ELF-1 (cell line): ENCODE measurements at regions not wholly inside any gene's neighbourhood (a gene's known extent, or its start where the extent isn't known, plus 50 kb on each side); places are given as distances from the start of the nearest gene placed in this dataset.
"Not testable (repeated sequence)": the region's sequence is repeated elsewhere in the genome, so short reads cannot be mapped to it uniquely, and the experiment has no call there.

ENCODE experiments used
- DNase-seq: peaks from one replicate; pipeline ENCODE4 v3.0.0-alpha.2; 2016; ENCODE audit warnings: low read depth, low spot score

GRCh38 chr10:114730291-114730690, 72.2 kb upstream of the ABLIM1 start:
- DNase-seq, result no peak

GRCh38 chr10:114732931-114733330, 74.9 kb upstream of the ABLIM1 start:
- no peak for DNase-seq

- no peak for DNase-seq
Observed at GRCh38 chr10:114735946-114736345, 77.9 kb upstream of the ABLIM1 start.

GRCh38 chr10:114743521-114744231, 77.9 kb upstream of the FHIP2A start:
- no peak for DNase-seq

GRCh38 chr10:114746531-114746930, 75.0 kb upstream of the FHIP2A start:
- no peak for DNase-seq

- DNase-seq, result no peak
Observed at GRCh38 chr10:114748241-114748640, 73.3 kb upstream of the FHIP2A start.

- DNase-seq, result no peak
Observed at GRCh38 chr10:114749014-114749413, 72.6 kb upstream of the FHIP2A start.

GRCh38 chr10:114749510-114749909, 72.1 kb upstream of the FHIP2A start:
- no peak for DNase-seq

GRCh38 chr10:114751856-114752255, 69.7 kb upstream of the FHIP2A start:
- DNase-seq, result no peak

- DNase-seq, result not testable (repeated sequence)
Observed at GRCh38 chr10:114752570-114752969, 69.0 kb upstream of the FHIP2A start.

- DNase-seq, result no peak
Observed at GRCh38 chr10:114753126-114753525, 68.5 kb upstream of the FHIP2A start.

- DNase-seq, result peak; percentile 17
Observed at GRCh38 chr10:114754445-114755320, 66.9 kb upstream of the FHIP2A start.

- no peak for DNase-seq
Observed at GRCh38 chr10:114755537-114755936, 66.0 kb upstream of the FHIP2A start.

GRCh38 chr10:114758331-114758730, 63.2 kb upstream of the FHIP2A start:
- no peak for DNase-seq

GRCh38 chr10:114761205-114762193, 60.1 kb upstream of the FHIP2A start:
- no peak for DNase-seq

GRCh38 chr10:114762811-114763210, 58.8 kb upstream of the FHIP2A start:
- DNase-seq, result no peak

GRCh38 chr10:114764656-114765055, 56.9 kb upstream of the FHIP2A start:
- DNase-seq, result no peak

- DNase-seq, result no peak
Observed at GRCh38 chr10:114766470-114766869, 55.1 kb upstream of the FHIP2A start.

- no peak for DNase-seq
Observed at GRCh38 chr10:114767101-114767985, 54.2 kb upstream of the FHIP2A start.

- no peak for DNase-seq
Observed at GRCh38 chr10:114767986-114768821, 53.4 kb upstream of the FHIP2A start.
